ENCODE measurements at regions not wholly inside any gene's neighbourhood (a gene's known extent, or its start where the extent isn't known, plus 50 kb on each side); places are given as distances from the start of the nearest gene placed in this dataset.
"Not testable (repeated sequence)": the region's sequence is repeated elsewhere in the genome, so short reads cannot be mapped to it uniquely, and the experiment has no call there.

- DNase-seq = no peak
Measured at GRCh38 chr1:66462313-66462712, 71.6 kb upstream of the SGIP1 start.

GRCh38 chr1:66464351-66464750 is 69.6 kb upstream of the SGIP1 start:
- DNase-seq = no peak

- DNase-seq = no peak
Measured at GRCh38 chr1:66464802-66465201, 69.2 kb upstream of the SGIP1 start.

- DNase-seq = not testable (repeated sequence)
Measured at GRCh38 chr1:66466695-66467094, 67.3 kb upstream of the SGIP1 start.

- no peak for DNase-seq
Measured at GRCh38 chr1:66468722-66469121, 65.2 kb upstream of the SGIP1 start.

GRCh38 chr1:66475940-66476339 is 58.0 kb upstream of the SGIP1 start:
- DNase-seq = no peak

- DNase-seq = no peak
Measured at GRCh38 chr1:66476774-66477173, 57.2 kb upstream of the SGIP1 start.

GRCh38 chr1:66478116-66478515 is 55.8 kb upstream of the SGIP1 start:
- DNase-seq = no peak

- DNase-seq = no peak
Measured at GRCh38 chr1:66480162-66480561, 53.8 kb upstream of the SGIP1 start.

- DNase-seq = not testable (repeated sequence)
Measured at GRCh38 chr1:66481215-66481614, 52.7 kb upstream of the SGIP1 start.
